Esophagus (tissue), 2 donors: ENCODE measurements at regions not wholly inside any gene's neighbourhood (a gene's known extent, or its start where the extent isn't known, plus 50 kb on each side); places are given as distances from the start of the nearest gene placed in this dataset.

Source experiments
- H3K27ac ChIP-seq, 2 donors: one replicate each; pipeline ENCODE4 v1.5.1; 2013; ENCODE audit warnings: low read depth in 2 of 2, mild to moderate bottlenecking in 2 of 2, inconsistent platforms in 1 of 2, low read length in 1 of 2, moderate library complexity in 1 of 2
- H3K27me3 ChIP-seq, 2 donors: one replicate each; pipeline ENCODE4 v1.6.1; 2013; ENCODE audit warnings: low read length in 2 of 2, control low read depth in 1 of 2, mild to moderate bottlenecking in 1 of 2; ENCODE audit not compliant: insufficient read depth in 2 of 2, control insufficient read depth in 1 of 2
- H3K36me3 ChIP-seq, 2 donors: one replicate each; pipeline ENCODE4 v1.6.1; 2013; ENCODE audit warnings: low read length in 1 of 2; ENCODE audit not compliant: control insufficient read depth in 2 of 2, insufficient read depth in 2 of 2
- H3K4me1 ChIP-seq, 2 donors: one replicate each; pipeline ENCODE4 v1.6.1; 2013; ENCODE audit warnings: low read length in 1 of 2; ENCODE audit not compliant: control insufficient read depth in 2 of 2, insufficient read depth in 2 of 2
- H3K4me3 ChIP-seq, 2 donors: one replicate each; pipeline ENCODE4 v1.5.1; 2013; ENCODE audit warnings: low read length in 2 of 2, mild to moderate bottlenecking in 2 of 2, low read depth in 1 of 2, moderate library complexity in 1 of 2
- H3K9me3 ChIP-seq, 2 donors: one replicate each; pipeline ENCODE4 v1.6.1; 2013; ENCODE audit warnings: mild to moderate bottlenecking in 2 of 2, low read depth in 1 of 2, low read length in 1 of 2, moderate library complexity in 1 of 2; ENCODE audit not compliant: control insufficient read depth in 2 of 2, insufficient read depth in 1 of 2
- WGBS, 2 donors: extraction: QIAGEN DNeasy Blood & Tissue Kit; methylation state at CpG; one replicate each; pipeline ENCODE4 v1.1.7; 2013; 5-methylcytosine and 5-hydroxymethylcytosine counted together
- donor health status: healthy with polysubstance abuse.
- donor health status: Bipolar disorder and iron deficiency.

DNA sequence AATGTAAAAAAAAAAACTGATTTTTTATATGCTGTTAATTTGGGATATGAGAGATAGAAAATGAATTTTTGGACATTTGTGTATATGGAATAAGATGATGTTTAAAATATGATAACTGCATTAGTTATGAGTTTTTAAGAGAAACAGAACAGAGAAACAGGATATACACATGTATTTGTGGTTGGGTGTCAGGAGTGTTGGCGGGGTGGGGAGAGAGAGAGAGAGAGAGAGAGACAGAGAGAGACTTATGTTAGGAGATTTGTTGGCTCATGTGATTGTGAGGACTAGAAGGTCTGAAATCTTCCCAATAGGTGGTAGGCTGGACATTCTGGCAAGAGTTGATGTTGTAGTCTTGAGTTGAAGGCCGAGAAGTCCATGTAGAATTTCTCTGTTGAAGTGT, 1121.6 kb upstream of the GBE1 start:
- 76 to 87% methylated on average over 2 of the region's 2 CpGs for WGBS, 2 donors
- H3K36me3 ChIP-seq = no peaks in the 10 kb centered on the region
- H3K27ac ChIP-seq = no peak overlapping the region
- no peaks in the 10 kb centered on the region for H3K4me1 ChIP-seq
- no peak overlapping the region for H3K4me3 ChIP-seq
- H3K27me3 ChIP-seq = no peaks in the 10 kb centered on the region
- no peaks in the 10 kb centered on the region for H3K9me3 ChIP-seq

DNA sequence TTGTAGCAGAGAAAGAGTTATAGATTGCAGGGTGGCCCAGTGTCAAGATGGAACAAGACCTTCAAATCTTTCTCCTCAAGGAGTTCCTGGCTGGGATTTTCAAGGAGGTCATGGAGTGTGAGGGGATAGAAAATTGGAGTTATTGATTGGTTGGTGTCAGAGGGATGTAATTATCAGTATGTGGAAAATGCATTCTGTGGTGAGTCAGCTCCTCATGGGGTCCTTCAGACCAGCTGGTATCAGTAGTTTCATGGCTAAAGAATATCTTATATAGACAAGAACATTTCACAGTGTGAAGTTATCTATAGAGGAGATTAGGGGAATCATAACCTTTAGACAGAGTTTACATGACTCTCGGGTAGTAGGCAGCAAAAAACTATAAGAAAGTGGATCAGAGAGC, 1114.0 kb upstream of the GBE1 start:
- 26 to 53% methylated on average over 1 of the region's 1 CpG for WGBS, 2 donors

DNA sequence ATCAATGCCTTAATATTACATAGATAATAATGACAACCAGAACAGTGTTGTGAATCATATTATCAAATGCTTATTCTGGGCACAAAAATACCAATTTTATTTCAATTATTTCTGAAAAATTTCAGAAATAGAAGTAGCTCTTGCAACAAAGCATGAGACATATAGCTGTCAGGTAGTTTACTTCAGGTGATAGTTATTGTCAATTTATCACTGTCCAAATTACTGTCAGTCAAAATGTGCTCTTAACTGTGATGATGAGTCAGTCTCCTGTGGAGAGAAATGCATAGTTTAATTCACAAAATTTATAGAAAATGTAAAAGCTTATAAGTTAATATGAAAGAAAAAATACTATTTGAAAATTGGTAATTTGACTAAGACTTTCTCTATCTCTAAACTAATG, 1078.4 kb upstream of the GBE1 start:
- H3K9me3 ChIP-seq = no peaks in the 10 kb centered on the region
- no peak overlapping the region for H3K27ac ChIP-seq
- H3K4me1 ChIP-seq = no peaks in the 10 kb centered on the region
- no peaks in the 10 kb centered on the region for H3K27me3 ChIP-seq
- no peaks in the 10 kb centered on the region for H3K36me3 ChIP-seq
- no peak overlapping the region for H3K4me3 ChIP-seq

More for the DNA sequence above, 1114.0 kb upstream of the GBE1 start:
- no peaks in the 10 kb centered on the region for H3K4me1 ChIP-seq
- no peaks in the 10 kb centered on the region for H3K36me3 ChIP-seq
- no peaks in the 10 kb centered on the region for H3K9me3 ChIP-seq
- no peak overlapping the region for H3K4me3 ChIP-seq
- no peak overlapping the region for H3K27ac ChIP-seq
- no peaks in the 10 kb centered on the region for H3K27me3 ChIP-seq

DNA sequence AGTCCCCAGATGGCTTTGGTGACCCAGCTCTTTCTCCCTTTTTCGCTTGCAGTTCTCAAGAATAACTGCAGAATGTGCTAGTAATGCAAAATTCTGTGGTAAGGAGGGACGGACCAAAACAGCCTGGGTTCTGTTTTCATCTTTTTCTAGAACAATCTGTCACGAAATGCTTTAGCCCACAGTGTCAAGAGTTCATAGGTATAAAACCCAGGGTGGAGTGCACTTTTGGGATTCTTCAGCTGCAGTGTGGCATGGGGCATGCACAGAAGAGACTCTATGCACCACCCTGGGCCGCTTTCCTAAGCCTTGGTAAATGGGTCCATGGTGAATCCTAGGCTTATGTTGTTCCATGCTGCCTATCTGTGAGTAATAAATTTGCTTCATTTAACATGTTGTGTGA, 1072.7 kb upstream of the GBE1 start:
- no peaks in the 10 kb centered on the region for H3K4me1 ChIP-seq
- no peaks in the 10 kb centered on the region for H3K9me3 ChIP-seq
- H3K4me3 ChIP-seq = no peak overlapping the region
- H3K36me3 ChIP-seq = no peaks in the 10 kb centered on the region
- H3K27me3 ChIP-seq = no peaks in the 10 kb centered on the region
- no peak overlapping the region for H3K27ac ChIP-seq
- 69 to 77% methylated on average over 4 of the region's 4 CpGs for WGBS, 2 donors

DNA sequence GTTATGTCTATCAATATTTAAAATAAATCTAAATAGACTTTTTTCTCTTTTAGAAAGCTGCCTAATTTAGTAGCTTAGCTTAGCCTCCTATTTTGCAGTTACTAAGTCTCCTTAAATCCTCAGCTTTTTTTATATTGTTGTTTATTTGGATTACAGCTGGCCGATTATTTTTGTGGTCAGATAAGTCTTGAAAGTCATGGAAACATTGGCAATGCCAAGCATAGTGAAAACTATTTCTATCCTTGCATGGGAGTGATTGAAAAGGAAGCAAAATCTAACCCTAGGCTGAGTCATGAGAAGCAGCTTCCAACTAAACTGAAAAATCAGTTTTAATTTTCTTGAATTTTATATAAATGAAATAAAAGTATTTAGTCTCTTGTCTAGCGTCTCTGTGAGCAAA, 1063.0 kb upstream of the GBE1 start:
- WGBS, 2 donors = 53 to 60% methylated on average over 2 of the region's 2 CpGs
- Histone ChIP-seq H3K27ac (no peak overlapping the region), H3K27me3 (no peaks in the 10 kb centered on the region), H3K4me3 (no peak overlapping the region), H3K4me1 (no peaks in the 10 kb centered on the region), H3K36me3 (no peaks in the 10 kb centered on the region), H3K9me3 (no peaks in the 10 kb centered on the region)

DNA sequence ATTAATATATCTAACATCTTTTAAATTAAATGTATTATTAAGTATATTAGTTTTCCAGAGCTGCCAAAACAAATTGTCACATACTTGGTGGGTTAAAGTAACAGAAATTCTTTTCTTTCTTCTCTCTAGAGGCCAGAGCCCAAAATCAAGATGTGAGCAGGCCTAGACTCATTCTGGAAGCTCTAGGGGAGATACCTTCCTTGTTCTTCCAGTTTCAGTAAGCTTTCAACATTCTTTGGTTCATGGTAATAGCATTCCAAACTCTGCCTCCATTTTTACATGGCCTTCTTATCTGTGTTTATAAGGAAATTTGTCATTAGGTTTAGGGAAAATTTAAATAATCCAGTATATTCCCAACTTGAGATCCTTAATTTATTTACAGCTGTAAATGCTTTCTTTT, 1054.6 kb upstream of the GBE1 start:
- no peak overlapping the region for H3K4me3 ChIP-seq
- H3K4me1 ChIP-seq = no peaks in the 10 kb centered on the region
- H3K27me3 ChIP-seq = no peaks in the 10 kb centered on the region
- no peaks in the 10 kb centered on the region for H3K36me3 ChIP-seq
- H3K27ac ChIP-seq = no peak overlapping the region
- peaks cover 3 to 9% of the 10 kb centered on the region in 2 donors for H3K9me3 ChIP-seq

DNA sequence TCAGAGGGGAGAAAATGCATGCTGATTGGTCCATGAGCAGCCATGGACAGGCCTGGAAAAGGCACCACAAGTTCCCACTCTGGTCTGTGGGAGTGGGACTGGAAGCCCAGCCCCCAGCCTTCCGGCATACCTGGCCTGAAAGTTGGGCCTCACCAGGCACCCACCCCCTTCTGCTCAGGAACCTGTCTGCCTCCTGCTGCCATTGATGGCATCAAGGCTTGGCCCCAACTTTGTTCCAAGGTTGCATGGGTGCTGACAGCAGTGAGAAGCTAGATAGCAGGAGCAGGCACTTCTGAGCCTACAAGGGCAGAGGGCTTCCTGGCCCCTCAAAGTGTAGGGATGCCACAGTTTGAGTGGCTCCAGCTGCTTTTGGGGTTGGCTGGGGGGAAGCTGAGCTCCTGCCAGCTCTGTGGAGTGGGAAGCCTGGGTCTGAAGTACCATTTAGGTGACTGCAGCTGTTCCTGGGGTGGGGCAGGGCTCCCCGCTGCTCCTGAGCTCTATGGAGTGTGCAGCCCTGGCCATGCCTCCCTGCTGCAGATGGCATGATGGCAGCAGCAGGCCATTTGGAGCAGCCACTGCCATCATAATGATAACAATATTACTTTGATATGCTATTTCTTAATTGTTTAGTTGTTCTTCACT, 1054.1 kb upstream of the GBE1 start:
- no peaks in the 10 kb centered on the region for H3K4me1 ChIP-seq

DNA sequence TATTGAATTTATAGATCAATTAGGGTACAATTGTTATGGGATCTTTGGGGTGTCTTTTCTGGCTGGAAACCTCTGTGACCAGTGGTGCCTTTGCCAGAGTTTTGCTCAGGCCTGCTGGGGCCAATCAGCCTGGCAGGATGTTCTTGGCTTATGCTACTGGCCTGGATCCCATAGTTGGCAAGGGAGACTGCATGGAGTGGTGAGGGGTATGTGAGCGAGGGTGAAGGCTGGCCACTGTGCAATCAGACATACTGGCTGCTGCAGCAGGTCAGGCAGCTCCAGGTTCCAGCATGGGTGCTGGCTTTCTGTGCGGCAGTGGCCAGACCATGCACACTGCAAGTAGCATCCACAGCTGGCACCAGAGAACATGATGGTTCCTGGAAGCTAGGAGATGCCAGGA, 1053.2 kb upstream of the GBE1 start:
- Histone ChIP-seq H3K27ac (no peak overlapping the region), H3K36me3 (no peaks in the 10 kb centered on the region), H3K9me3 (peaks cover 3 to 9% of the 10 kb centered on the region in 2 donors), H3K4me3 (no peak overlapping the region), H3K27me3 (no peaks in the 10 kb centered on the region), H3K4me1 (no peaks in the 10 kb centered on the region)
- WGBS, 2 donors = 79 to 85% methylated on average over 2 of the region's 2 CpGs

More for the DNA sequence above, 1054.1 kb upstream of the GBE1 start:
- Histone ChIP-seq H3K36me3 (no peaks in the 10 kb centered on the region), H3K9me3 (peaks cover 3 to 9% of the 10 kb centered on the region in 2 donors), H3K27ac (no peak overlapping the region), H3K4me3 (no peak overlapping the region), H3K27me3 (no peaks in the 10 kb centered on the region)
- 88 to 100% methylated on average over 2 of the region's 2 CpGs for WGBS, 2 donors

DNA sequence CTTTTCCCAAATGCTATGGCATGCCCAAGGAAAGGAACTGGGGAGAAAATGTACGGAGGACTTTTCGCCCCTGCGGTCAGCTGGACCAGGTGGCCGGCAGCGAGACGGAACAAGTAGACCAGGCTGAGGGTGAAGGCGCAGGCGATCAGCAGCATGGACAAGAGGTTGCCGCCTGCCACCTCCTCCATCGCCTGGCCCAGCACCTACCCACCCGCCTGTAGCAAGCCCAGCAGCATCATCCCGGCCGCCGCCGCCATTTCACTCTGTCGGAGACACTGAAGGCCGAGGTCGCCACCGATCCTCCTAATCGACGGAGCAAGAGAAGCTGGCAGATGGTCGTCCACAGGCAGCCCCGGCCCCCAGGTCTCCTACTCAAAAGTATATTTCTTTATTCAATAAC, 1046.3 kb upstream of the GBE1 start:
- Histone ChIP-seq H3K4me3 (no peak overlapping the region), H3K27ac (no peak overlapping the region), H3K4me1 (no peaks in the 10 kb centered on the region), H3K36me3 (no peaks in the 10 kb centered on the region), H3K9me3 (no peaks in the 10 kb centered on the region), H3K27me3 (no peaks in the 10 kb centered on the region)
- 94 to 97% methylated on average over 23 of the region's 23 CpGs for WGBS, 2 donors

DNA sequence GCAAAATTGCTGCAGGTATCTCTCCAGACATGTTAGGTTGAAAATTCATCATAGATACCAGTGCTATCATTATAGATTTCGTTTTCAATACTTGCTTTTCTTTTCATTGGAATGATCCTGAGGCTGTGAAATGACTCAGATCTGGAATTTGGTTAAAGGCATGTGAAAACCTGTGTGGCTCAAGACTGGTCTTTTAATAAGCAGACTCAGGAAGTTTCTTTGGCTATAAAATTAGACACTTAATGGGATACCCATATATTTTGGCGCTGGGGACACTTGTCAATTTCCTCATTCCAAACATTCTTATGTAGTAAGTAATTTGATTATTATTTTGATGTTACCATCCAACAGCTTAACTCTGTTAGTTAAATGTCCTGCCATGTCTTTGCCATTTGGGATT, 1041.1 kb upstream of the GBE1 start:
- H3K4me1 ChIP-seq = no peaks in the 10 kb centered on the region
- no peaks in the 10 kb centered on the region for H3K27me3 ChIP-seq
- 47 to 57% methylated on average over 2 of the region's 2 CpGs for WGBS, 2 donors
- no peak overlapping the region for H3K4me3 ChIP-seq
- no peaks in the 10 kb centered on the region for H3K9me3 ChIP-seq
- H3K36me3 ChIP-seq = no peaks in the 10 kb centered on the region
- no peak overlapping the region for H3K27ac ChIP-seq
